ENCODE measurements at regions not wholly inside any gene's neighbourhood (a gene's known extent, or its start where the extent isn't known, plus 50 kb on each side); places are given as distances from the start of the nearest gene placed in this dataset.
"Not testable (repeated sequence)": the region's sequence is repeated elsewhere in the genome, so short reads cannot be mapped to it uniquely, and the experiment has no call there.

GRCh38 chr1:43108080-43108479 lies 64.0 kb downstream of the EBNA1BP2 start:
- DNase-seq: no peak

GRCh38 chr1:43107664-43108063 lies 64.4 kb downstream of the EBNA1BP2 start:
- no peak for DNase-seq

- no peak for DNase-seq
Observed at GRCh38 chr1:43104027-43104763, 67.9 kb downstream of the EBNA1BP2 start.

GRCh38 chr1:43101061-43101460 lies 71.0 kb downstream of the EBNA1BP2 start:
- DNase-seq: no peak

GRCh38 chr1:43098200-43098599 lies 73.9 kb downstream of the EBNA1BP2 start:
- no peak for DNase-seq

- not testable (repeated sequence) for DNase-seq
Observed at GRCh38 chr1:43096528-43096927, 75.6 kb downstream of the EBNA1BP2 start.

GRCh38 chr1:43090812-43091211 lies 81.3 kb downstream of the EBNA1BP2 start:
- not testable (repeated sequence) for DNase-seq

GRCh38 chr1:43090157-43090556 lies 81.9 kb downstream of the EBNA1BP2 start:
- not testable (repeated sequence) for DNase-seq

GRCh38 chr1:43083375-43083891 lies 88.7 kb downstream of the EBNA1BP2 start:
- no peak for DNase-seq

- DNase-seq: no peak
Observed at GRCh38 chr1:43082740-43083139, 89.3 kb downstream of the EBNA1BP2 start.

GRCh38 chr1:43077273-43077672 lies 94.8 kb downstream of the EBNA1BP2 start:
- DNase-seq: no peak

GRCh38 chr1:43074709-43075108 lies 97.4 kb downstream of the EBNA1BP2 start:
- DNase-seq: no peak

- DNase-seq: no peak
Observed at GRCh38 chr1:43074244-43074643, 97.8 kb downstream of the EBNA1BP2 start.

- peak; percentile 81 for DNase-seq
Observed at GRCh38 chr1:43073490-43074230, 98.4 kb downstream of the EBNA1BP2 start.

- no peak for DNase-seq
Observed at GRCh38 chr1:43072314-43072713, 99.8 kb downstream of the EBNA1BP2 start.

GRCh38 chr1:43071241-43071640 lies 100.8 kb downstream of the EBNA1BP2 start:
- DNase-seq: no peak

GRCh38 chr1:43069461-43070050 lies 102.5 kb downstream of the EBNA1BP2 start:
- DNase-seq: peak; percentile 65

GRCh38 chr1:43068911-43069310 lies 103.2 kb downstream of the EBNA1BP2 start:
- no peak for DNase-seq

GRCh38 chr1:43067977-43068751 lies 103.9 kb downstream of the EBNA1BP2 start:
- peak; percentile 67 for DNase-seq

GRCh38 chr1:43067233-43067745 lies 104.8 kb downstream of the EBNA1BP2 start:
- DNase-seq: no peak

- no peak for DNase-seq
Observed at GRCh38 chr1:43066578-43066977, 105.5 kb downstream of the EBNA1BP2 start.

GRCh38 chr1:43065616-43066399 lies 106.3 kb downstream of the EBNA1BP2 start:
- no peak for DNase-seq
